GM12878 (cell line): ENCODE measurements at regions not wholly inside any gene's neighbourhood (a gene's known extent, or its start where the extent isn't known, plus 50 kb on each side); places are given as distances from the start of the nearest gene placed in this dataset.

Experiments used
- EZH2 ChIP-seq: IDR thresholded peaks from 2 replicates; pipeline ENCODE4 v1.6.1; 2012; ENCODE audit warnings: low read depth, mild to moderate bottlenecking, control low read depth, inconsistent platforms, low read length, borderline replicate concordance; ENCODE audit not compliant: control insufficient read depth
- HDAC2 ChIP-seq: fragments of 200-600 bp; sonication (generic); IDR thresholded peaks from 2 replicates; pipeline ENCODE4 v1.6.1; 2017
- MXI1 ChIP-seq: fragments of 150-350 bp; IDR thresholded peaks from 2 replicates; pipeline ENCODE4 v1.6.1; 2011; ENCODE audit warnings: low read depth, mild to moderate bottlenecking, inconsistent platforms, low read length, improper control_type of control experiment
- SIN3A ChIP-seq: IDR thresholded peaks from 2 replicates; pipeline ENCODE4 v1.6.1; 2012; ENCODE audit warnings: low read depth, low read length, improper control_type of control experiment
- TAF1 ChIP-seq: IDR thresholded peaks from 2 replicates; pipeline ENCODE4 v1.6.1; 2011; ENCODE audit warnings: mild to moderate bottlenecking, low read depth, low read length, borderline replicate concordance
- USF2 ChIP-seq: IDR thresholded peaks from 2 replicates; pipeline ENCODE4 v1.6.1; 2011; ENCODE audit warnings: low read depth, low read length, improper control_type of control experiment, borderline replicate concordance
- TF ChIP-seq, protein P1 (sequence below), 3 experiments: IDR thresholded peaks in 2 of 3; conservative IDR thresholded peaks in 1 of 3; 2 replicates each; pipeline ENCODE4 v1.5.1; 2011; ENCODE audit warnings: low read depth in 3 of 3, low read length in 3 of 3, mild to moderate bottlenecking in 3 of 3, control low read depth in 2 of 3, moderate library complexity in 2 of 3, inconsistent platforms in 1 of 3, mixed read lengths in 1 of 3; ENCODE audit not compliant: control insufficient read depth in 2 of 3, insufficient read depth in 1 of 3; ENCODE audit errors: extremely low read depth in 1 of 3
- TF ChIP-seq, protein P2 (sequence below): IDR thresholded peaks from 2 replicates; pipeline ENCODE4 v1.6.1; 2012; ENCODE audit warnings: mild to moderate bottlenecking, low read depth, low read length
- TF ChIP-seq, protein P3 (sequence below): fragments of 150-350 bp; IDR thresholded peaks from 2 replicates; pipeline ENCODE4 v1.6.1; 2014; ENCODE audit warnings: mild to moderate bottlenecking, low read depth, low read length
- TF ChIP-seq, protein P4 (sequence below): IDR thresholded peaks from 2 replicates; pipeline ENCODE4 v1.6.1; 2012; ENCODE audit warnings: low read depth, low read length, improper control_type of control experiment

GRCh38 chr7:153190986-153191385 is 431.4 kb downstream of the ACTR3B start:
- TF ChIP-seq MXI1 (no peak), SIN3A (no peak), USF2 (no peak), TAF1 (no peak), HDAC2 (no peak), EZH2 (no peak)
- TF ChIP-seq, protein P1, sequence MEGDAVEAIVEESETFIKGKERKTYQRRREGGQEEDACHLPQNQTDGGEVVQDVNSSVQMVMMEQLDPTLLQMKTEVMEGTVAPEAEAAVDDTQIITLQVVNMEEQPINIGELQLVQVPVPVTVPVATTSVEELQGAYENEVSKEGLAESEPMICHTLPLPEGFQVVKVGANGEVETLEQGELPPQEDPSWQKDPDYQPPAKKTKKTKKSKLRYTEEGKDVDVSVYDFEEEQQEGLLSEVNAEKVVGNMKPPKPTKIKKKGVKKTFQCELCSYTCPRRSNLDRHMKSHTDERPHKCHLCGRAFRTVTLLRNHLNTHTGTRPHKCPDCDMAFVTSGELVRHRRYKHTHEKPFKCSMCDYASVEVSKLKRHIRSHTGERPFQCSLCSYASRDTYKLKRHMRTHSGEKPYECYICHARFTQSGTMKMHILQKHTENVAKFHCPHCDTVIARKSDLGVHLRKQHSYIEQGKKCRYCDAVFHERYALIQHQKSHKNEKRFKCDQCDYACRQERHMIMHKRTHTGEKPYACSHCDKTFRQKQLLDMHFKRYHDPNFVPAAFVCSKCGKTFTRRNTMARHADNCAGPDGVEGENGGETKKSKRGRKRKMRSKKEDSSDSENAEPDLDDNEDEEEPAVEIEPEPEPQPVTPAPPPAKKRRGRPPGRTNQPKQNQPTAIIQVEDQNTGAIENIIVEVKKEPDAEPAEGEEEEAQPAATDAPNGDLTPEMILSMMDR (IDR thresholded peaks at IDR 0.05 in 2 of 3, conservative IDR thresholded peaks at IDR 0.05 in 1 of 3; ENCODE audit: control insufficient read depth in 2 of 3, extremely low read depth in 1 of 3, insufficient read depth in 1 of 3, low read depth in 3 of 3, low read length in 3 of 3), result no peak
- TF ChIP-seq, protein P2, sequence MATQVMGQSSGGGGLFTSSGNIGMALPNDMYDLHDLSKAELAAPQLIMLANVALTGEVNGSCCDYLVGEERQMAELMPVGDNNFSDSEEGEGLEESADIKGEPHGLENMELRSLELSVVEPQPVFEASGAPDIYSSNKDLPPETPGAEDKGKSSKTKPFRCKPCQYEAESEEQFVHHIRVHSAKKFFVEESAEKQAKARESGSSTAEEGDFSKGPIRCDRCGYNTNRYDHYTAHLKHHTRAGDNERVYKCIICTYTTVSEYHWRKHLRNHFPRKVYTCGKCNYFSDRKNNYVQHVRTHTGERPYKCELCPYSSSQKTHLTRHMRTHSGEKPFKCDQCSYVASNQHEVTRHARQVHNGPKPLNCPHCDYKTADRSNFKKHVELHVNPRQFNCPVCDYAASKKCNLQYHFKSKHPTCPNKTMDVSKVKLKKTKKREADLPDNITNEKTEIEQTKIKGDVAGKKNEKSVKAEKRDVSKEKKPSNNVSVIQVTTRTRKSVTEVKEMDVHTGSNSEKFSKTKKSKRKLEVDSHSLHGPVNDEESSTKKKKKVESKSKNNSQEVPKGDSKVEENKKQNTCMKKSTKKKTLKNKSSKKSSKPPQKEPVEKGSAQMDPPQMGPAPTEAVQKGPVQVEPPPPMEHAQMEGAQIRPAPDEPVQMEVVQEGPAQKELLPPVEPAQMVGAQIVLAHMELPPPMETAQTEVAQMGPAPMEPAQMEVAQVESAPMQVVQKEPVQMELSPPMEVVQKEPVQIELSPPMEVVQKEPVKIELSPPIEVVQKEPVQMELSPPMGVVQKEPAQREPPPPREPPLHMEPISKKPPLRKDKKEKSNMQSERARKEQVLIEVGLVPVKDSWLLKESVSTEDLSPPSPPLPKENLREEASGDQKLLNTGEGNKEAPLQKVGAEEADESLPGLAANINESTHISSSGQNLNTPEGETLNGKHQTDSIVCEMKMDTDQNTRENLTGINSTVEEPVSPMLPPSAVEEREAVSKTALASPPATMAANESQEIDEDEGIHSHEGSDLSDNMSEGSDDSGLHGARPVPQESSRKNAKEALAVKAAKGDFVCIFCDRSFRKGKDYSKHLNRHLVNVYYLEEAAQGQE, result no peak
- TF ChIP-seq, protein P3, sequence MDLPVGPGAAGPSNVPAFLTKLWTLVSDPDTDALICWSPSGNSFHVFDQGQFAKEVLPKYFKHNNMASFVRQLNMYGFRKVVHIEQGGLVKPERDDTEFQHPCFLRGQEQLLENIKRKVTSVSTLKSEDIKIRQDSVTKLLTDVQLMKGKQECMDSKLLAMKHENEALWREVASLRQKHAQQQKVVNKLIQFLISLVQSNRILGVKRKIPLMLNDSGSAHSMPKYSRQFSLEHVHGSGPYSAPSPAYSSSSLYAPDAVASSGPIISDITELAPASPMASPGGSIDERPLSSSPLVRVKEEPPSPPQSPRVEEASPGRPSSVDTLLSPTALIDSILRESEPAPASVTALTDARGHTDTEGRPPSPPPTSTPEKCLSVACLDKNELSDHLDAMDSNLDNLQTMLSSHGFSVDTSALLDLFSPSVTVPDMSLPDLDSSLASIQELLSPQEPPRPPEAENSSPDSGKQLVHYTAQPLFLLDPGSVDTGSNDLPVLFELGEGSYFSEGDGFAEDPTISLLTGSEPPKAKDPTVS, result no peak
- TF ChIP-seq, protein P4, sequence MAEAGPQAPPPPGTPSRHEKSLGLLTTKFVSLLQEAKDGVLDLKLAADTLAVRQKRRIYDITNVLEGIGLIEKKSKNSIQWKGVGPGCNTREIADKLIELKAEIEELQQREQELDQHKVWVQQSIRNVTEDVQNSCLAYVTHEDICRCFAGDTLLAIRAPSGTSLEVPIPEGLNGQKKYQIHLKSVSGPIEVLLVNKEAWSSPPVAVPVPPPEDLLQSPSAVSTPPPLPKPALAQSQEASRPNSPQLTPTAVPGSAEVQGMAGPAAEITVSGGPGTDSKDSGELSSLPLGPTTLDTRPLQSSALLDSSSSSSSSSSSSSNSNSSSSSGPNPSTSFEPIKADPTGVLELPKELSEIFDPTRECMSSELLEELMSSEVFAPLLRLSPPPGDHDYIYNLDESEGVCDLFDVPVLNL, result no peak
